Activated T-cell treated with anti-CD3 and anti-CD28 coated beads for 1 hour (primary cell): ENCODE measurements at regions not wholly inside any gene's neighbourhood (a gene's known extent, or its start where the extent isn't known, plus 50 kb on each side); places are given as distances from the start of the nearest gene placed in this dataset.

Experiments
- DNase-seq: peaks from one replicate; pipeline ENCODE4 v3.0.0-alpha.2; 2020; ENCODE audit warnings: low read depth

GRCh38 chr2:128817813-128818212, 499.1 kb upstream of the HS6ST1 start:
- no peak for DNase-seq

GRCh38 chr2:128818248-128818647, 499.6 kb upstream of the HS6ST1 start:
- no peak for DNase-seq

GRCh38 chr2:128818704-128819491, 500.2 kb upstream of the HS6ST1 start:
- DNase-seq, result no peak

GRCh38 chr2:128820452-128820851, 501.8 kb upstream of the HS6ST1 start:
- no peak for DNase-seq

GRCh38 chr2:128821010-128821409, 502.3 kb upstream of the HS6ST1 start:
- DNase-seq, result no peak

- no peak for DNase-seq
Observed at GRCh38 chr2:128832946-128833663, 514.4 kb upstream of the HS6ST1 start.

GRCh38 chr2:128833664-128834027, 515.0 kb upstream of the HS6ST1 start:
- DNase-seq, result no peak

GRCh38 chr2:128834207-128834879, 515.7 kb upstream of the HS6ST1 start:
- DNase-seq, result no peak

- DNase-seq, result no peak
Observed at GRCh38 chr2:128834880-128835252, 516.2 kb upstream of the HS6ST1 start.

GRCh38 chr2:128835342-128835855, 516.7 kb upstream of the HS6ST1 start:
- no peak for DNase-seq

- no peak for DNase-seq
Observed at GRCh38 chr2:128835974-128836373, 517.3 kb upstream of the HS6ST1 start.

- no peak for DNase-seq
Observed at GRCh38 chr2:128836559-128837100, 518.0 kb upstream of the HS6ST1 start.

GRCh38 chr2:128838244-128838643, 519.6 kb upstream of the HS6ST1 start:
- no peak for DNase-seq

GRCh38 chr2:128841803-128842202, 523.1 kb upstream of the HS6ST1 start:
- DNase-seq, result no peak

- DNase-seq, result no peak
Observed at GRCh38 chr2:128867311-128867710, 548.6 kb upstream of the HS6ST1 start.

GRCh38 chr2:128867936-128868636, 549.4 kb upstream of the HS6ST1 start:
- DNase-seq, result no peak

GRCh38 chr2:128868686-128869551, 550.3 kb upstream of the HS6ST1 start:
- DNase-seq, result no peak

- no peak for DNase-seq
Observed at GRCh38 chr2:128874608-128875007, 555.9 kb upstream of the HS6ST1 start.

GRCh38 chr2:128876986-128877983, 558.6 kb upstream of the HS6ST1 start:
- DNase-seq, result no peak

GRCh38 chr2:128879161-128879560, 560.5 kb upstream of the HS6ST1 start:
- DNase-seq, result no peak
